HT-29 (cell line): ENCODE measurements at regions not wholly inside any gene's neighbourhood (a gene's known extent, or its start where the extent isn't known, plus 50 kb on each side); places are given as distances from the start of the nearest gene placed in this dataset.
"Not testable (repeated sequence)": the region's sequence is repeated elsewhere in the genome, so short reads cannot be mapped to it uniquely, and the experiment has no call there.

ENCODE experiments used
- DNase-seq: peaks from one replicate; pipeline ENCODE4 v3.0.0-alpha.2; 2015; ENCODE audit warnings: low spot score

GRCh38 chr4:124104101-124104500 lies 608.4 kb downstream of the ANKRD50 start:
- DNase-seq = no peak

- DNase-seq = no peak
These were observed 607.9 kb downstream of the ANKRD50 start for GRCh38 chr4:124104628-124105027.

GRCh38 chr4:124105212-124105611 lies 607.3 kb downstream of the ANKRD50 start:
- peak; percentile 9 for DNase-seq

GRCh38 chr4:124111411-124111810 lies 601.1 kb downstream of the ANKRD50 start:
- DNase-seq = no peak

GRCh38 chr4:124111922-124112321 lies 600.6 kb downstream of the ANKRD50 start:
- DNase-seq = peak; percentile 79

- no peak for DNase-seq
These were observed 594.5 kb downstream of the ANKRD50 start for GRCh38 chr4:124118061-124118460.

GRCh38 chr4:124121461-124121971 lies 591.0 kb downstream of the ANKRD50 start:
- peak; percentile 61 for DNase-seq

GRCh38 chr4:124123181-124123580 lies 589.4 kb downstream of the ANKRD50 start:
- no peak for DNase-seq

- no peak for DNase-seq
These were observed 588.8 kb downstream of the ANKRD50 start for GRCh38 chr4:124123721-124124120.

GRCh38 chr4:124131324-124131723 lies 581.2 kb downstream of the ANKRD50 start:
- not testable (repeated sequence) for DNase-seq

- DNase-seq = no peak
These were observed 580.4 kb downstream of the ANKRD50 start for GRCh38 chr4:124132161-124132560.

- no peak for DNase-seq
These were observed 578.8 kb downstream of the ANKRD50 start for GRCh38 chr4:124133753-124134152.

- DNase-seq = no peak
These were observed 577.1 kb downstream of the ANKRD50 start for GRCh38 chr4:124135409-124135813.

GRCh38 chr4:124139044-124139443 lies 573.5 kb downstream of the ANKRD50 start:
- DNase-seq = no peak

GRCh38 chr4:124143632-124144031 lies 568.9 kb downstream of the ANKRD50 start:
- DNase-seq = no peak

- no peak for DNase-seq
These were observed 568.3 kb downstream of the ANKRD50 start for GRCh38 chr4:124144238-124144654.

GRCh38 chr4:124146068-124146467 lies 566.5 kb downstream of the ANKRD50 start:
- DNase-seq = no peak

GRCh38 chr4:124151031-124151430 lies 561.5 kb downstream of the ANKRD50 start:
- no peak for DNase-seq

- DNase-seq = no peak
These were observed 560.4 kb downstream of the ANKRD50 start for GRCh38 chr4:124152132-124152531.

- DNase-seq = no peak
These were observed 557.3 kb downstream of the ANKRD50 start for GRCh38 chr4:124155239-124155638.

GRCh38 chr4:124157396-124158083 lies 555.0 kb downstream of the ANKRD50 start:
- DNase-seq = no peak

- DNase-seq = no peak
These were observed 549.1 kb downstream of the ANKRD50 start for GRCh38 chr4:124163401-124163800.

- DNase-seq = no peak
These were observed 544.9 kb downstream of the ANKRD50 start for GRCh38 chr4:124167602-124168001.

GRCh38 chr4:124169524-124169923 lies 543.0 kb downstream of the ANKRD50 start:
- not testable (repeated sequence) for DNase-seq
